22Rv1 (cell line): ENCODE measurements at regions not wholly inside any gene's neighbourhood (a gene's known extent, or its start where the extent isn't known, plus 50 kb on each side); places are given as distances from the start of the nearest gene placed in this dataset.

Experiments
- CTCF ChIP-seq: fragments of 450-650 bp; IDR thresholded peaks from 2 replicates; pipeline ENCODE4 v1.5.1; 2017; ENCODE audit warnings: mild to moderate bottlenecking
- ZFX ChIP-seq: fragments of 450-650 bp; IDR thresholded peaks from 2 replicates; pipeline ENCODE4 v1.6.1; 2017; ENCODE audit warnings: antibody characterized with exemption, borderline replicate concordance

GRCh38 chr6:54002116-54002515 is 109.1 kb upstream of the MLIP start:
- TF ChIP-seq CTCF (no peak), ZFX (no peak)
